GM04503 (cell line): ENCODE measurements at regions not wholly inside any gene's neighbourhood (a gene's known extent, or its start where the extent isn't known, plus 50 kb on each side); places are given as distances from the start of the nearest gene placed in this dataset.
A peak's percentile ranks its signal among the peaks of the same experiment; 100 is the strongest.

Experiments used
- DNase-seq: peaks from one replicate; pipeline ENCODE4 v3.0.0-alpha.2; 2012; ENCODE audit warnings: low read depth

DNA sequence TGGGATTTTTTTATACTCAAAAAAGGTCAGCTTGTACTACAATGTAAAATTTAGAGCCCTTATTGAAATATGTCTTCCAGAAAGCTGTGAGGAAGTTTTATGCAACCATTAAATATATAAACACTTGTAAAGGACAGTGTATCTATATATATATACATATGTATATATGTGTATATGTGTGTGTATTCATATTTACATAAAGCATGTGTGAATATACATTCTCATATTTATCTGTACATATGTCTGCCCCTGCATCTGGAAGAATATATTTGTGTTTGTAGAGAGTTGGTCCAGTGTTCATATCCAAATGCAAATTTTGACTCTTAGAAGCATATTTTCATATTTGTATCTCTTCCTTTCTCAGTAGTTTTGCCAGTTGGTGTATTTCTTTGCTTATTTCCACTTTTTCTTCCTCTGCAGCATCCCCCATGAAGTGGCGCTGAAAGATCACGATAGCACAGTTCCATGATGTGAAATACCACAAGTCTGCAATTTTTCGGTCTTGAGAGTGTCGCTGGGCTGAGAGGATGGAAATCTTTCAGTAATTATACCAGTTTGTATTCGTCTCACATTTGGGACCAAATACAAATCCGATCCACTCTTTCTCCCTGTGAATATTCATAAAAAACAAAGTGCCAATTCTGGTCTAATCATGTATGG lies 311.7 kb upstream of the DPH6 start:
- no peak for DNase-seq

DNA sequence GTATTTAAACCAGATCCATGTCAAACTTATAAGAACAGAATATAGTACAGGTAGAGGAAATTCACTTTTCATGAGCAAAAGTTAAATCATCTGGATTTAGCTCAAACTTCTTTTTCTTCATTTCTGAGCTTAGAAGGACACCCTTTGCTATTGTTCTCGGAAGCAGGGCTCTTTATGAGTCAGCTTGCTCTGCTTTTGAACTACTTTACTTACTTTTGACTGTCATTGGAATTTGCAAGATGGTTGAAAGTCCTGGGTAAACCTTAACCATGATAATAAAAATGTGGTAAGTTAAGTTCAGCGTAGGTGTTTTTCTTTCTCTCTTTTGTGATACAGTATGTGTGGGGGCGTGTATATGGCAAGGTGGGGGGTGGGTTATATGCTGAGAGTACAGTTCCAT lies 312.7 kb upstream of the DPH6 start:
- DNase-seq, result no peak

DNA sequence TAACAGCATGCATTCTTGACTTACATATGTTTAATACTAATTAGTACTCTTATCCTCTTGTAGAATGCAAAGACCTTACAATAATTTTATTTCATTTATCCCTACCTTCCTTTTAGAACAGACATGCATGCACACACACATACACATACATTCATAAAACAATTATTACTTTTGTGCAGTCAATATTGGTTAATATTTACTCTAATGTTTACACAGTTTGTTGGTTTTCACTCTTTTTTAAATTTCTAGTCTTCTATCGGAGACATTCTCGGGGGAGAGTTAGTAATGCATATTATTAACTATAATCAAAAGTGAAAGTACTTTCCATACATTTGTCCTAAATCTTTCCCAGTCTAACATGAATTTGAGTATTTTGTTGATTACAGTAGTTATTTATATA lies 317.7 kb upstream of the DPH6 start:
- no peak for DNase-seq

DNA sequence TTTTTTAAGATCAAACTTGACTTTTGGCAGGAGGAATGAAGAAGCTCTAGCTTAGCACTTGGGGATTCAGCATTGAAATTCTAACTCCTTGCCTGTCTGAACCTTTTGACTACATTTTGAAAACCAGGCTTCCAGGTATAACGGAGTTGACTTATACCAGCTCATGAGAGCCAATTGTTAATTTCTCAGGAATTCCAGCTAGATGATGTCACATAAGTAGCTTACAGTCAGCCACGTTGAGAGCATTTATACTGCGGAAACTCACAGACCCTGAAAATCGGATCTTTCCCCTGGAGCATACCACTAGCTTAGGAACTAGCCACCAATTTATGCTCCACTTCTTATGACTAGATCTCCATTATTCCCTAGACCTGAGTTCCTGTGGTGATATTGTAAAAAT lies 321.4 kb upstream of the DPH6 start:
- no peak for DNase-seq

DNA sequence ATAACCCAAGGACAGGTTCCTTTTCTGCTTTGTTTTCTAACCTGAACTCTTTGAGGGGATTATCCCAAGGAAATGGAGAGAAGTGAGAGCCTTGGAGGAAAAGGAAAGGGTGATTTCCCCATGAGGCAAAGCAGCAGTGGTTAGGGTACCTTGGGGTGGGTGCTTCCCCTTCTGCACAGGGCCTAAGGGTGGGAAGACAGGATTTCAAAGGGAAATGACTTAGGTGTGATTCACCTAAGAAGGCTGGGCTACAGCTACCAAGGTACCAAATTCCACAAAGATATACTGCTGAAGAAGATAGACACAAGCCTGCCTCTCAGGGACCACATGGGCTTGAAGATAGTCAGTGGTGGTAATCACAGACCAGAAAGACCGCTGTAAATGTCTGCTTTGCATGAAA lies 325.3 kb upstream of the DPH6 start:
- DNase-seq, result no peak

DNA sequence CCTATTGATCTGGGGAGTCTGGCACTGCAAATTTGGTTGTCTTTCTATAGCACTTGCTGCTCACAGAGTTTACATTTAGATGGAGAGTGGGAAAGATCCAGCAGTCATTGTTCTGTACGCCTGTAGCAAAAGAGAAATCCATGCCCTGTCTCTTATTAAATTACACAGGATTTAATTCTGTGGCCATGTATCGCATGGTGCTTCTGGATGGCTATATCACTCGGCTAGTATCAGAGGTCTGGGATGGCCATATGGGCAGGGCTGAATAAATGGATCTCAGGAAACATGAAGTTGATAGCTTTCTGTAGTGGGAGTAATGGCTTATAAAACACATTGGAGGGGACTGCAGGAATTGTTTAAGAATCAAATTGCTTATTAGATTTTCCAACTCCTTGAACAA lies 325.8 kb upstream of the DPH6 start:
- DNase-seq, result no peak

DNA sequence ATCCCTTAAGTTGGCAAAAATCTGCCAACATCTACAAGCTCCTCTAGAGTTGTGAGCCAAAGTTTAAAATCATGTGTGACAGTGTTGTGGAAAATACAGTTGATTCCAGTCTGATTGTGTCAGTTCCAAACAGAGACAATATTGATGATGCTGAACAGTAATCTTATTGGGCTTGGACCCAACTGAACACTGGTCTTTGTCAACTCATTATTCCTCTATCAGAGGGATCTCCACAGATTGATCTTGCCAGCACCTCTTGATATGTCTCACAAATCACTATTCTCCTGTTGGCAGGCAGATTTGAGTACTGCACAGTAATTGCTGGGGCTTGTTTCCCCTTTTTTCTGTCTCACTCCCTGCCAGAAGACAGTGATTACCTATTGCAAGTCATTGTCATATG lies 326.6 kb upstream of the DPH6 start:
- DNase-seq, result no peak

DNA sequence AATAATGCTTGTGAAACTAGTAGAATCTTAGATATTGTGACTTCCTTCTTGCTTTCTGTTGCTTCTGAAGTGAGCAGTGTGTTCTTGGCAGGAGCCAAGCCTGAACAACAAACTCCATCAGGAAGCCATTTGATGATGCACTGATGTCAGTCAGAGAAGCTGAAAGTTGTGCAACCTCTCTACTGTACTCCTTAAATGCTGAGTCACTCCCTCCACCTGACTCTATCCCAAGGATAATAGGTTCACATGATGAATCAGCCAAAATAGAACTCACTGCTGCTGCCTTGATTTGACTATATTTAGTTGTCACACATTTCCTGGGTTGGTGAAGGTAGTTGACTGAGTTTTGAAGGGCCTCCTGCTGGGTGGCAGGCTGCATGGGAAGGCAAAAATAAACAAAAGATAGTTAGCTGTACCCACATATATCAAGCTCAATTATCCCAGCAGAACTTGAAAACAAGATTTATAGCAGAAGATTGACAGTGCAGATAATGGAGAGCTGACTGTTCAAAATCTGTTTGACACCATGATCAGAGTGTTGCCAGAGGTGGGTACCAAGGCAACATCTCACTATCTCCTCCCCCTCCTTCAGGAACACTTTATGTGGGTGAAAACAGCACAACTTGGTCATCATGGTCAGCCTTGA lies 328.4 kb upstream of the DPH6 start:
- DNase-seq, result peak; percentile 45

DNA sequence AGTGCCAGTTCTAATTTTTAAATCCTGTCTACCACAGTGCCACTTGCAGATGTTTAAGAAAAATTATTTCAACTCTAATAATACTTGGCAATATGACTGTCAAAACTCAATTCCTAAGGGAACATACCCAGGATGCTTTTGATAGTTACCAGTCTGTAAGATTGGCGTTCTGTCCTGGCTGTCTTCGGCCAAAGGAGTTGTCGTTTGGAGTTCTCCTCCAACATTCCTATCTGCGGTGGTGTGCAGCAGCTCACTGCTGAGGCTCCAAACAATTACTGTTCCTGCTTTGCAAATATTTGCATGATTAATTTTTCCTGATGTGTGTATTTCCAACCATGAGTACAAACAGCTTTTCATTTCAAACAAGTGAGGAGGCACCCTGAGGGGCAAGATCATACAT lies 330.8 kb upstream of the DPH6 start:
- no peak for DNase-seq

DNA sequence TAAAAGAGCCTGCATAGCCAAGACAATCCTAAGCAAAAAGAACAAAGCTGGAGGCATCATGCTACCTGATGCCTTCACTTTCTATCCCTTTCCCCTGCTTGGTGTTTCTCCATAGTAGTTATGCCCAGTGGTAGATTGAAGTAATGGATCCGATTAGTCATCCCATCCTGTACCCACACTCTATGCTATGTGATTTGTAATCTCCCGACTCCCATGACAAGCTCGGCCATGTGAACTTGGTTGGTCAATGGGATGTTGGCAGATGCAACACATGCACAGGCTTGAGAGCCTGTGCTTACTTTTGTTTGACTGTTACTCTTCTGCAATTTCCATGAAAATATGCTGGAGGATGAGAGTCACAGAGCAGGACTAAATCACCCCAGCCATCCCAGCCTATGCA lies 334.9 kb upstream of the DPH6 start:
- no peak for DNase-seq

DNA sequence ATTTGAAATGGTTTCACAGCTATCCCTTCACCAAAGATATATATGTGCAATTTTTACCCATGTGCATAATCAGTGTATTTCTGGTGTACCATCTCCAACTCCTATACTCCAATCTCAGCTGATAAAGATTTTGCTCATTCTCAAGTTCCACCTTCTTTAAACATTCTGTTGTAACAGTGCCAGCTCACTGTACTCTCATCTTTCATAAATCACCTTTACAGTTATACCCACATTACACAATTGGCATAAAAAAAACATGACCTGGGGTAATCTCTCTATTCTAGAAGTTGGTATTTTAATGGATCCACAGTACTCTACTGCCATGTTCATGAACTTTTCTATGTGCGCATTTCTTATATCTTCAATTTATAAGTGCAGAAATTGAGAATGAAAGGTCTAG lies 339.9 kb upstream of the DPH6 start:
- DNase-seq, result no peak

DNA sequence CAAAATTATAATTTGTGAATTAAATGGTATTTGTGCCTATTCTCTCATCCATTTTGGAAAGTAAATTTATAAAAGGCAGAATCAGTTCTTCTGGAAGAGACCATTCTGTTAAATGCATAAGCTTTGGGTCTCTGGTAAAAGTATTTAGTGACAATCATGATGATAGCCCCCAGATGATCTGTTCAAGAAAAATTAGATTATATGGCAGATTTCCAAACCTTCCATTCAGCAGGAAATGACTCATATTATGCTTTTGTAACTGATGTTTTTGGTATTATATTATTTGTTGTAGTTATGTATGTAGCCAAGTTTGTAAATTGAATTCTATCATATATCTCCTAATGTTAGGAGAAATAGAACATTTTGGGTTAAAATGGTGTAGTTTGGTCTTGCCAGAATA lies 340.8 kb upstream of the DPH6 start:
- no peak for DNase-seq

DNA sequence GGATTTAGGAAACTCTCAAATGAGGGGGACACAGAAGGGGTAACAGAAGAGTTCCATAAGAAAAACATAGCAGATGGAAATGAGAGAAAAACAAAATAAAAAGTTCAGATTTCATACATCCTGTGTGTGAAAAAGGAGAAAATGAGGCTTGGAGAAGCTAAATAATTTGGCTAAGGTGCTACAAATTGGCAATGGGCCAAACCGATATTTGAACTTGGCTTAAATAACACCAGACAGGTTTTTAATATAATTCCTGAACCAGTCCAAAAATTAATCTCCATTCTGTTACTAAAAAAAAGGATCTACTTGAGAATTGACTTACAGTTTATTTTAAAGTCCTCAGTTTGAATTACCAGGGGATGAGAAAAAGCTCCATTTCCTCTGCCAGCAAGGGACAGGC lies 342.9 kb upstream of the DPH6 start:
- no peak for DNase-seq

DNA sequence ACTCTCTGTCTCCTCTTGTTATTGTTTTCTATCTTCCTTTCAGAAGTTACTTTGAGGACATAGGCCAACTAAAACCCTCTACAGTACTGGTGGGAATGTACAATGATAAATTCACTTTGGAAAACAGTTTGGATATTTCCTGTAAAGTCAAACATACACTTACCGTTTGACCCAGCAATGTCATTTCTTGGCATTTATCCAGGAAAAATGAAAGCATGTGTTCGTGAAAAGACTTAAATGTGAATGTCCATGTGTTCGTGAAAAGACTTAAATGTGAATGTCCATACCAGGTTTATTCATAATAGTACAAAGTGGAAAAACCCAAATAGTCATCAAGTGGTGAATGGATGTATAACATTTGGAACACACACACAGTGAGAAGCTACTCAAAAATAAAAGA lies 361.5 kb upstream of the DPH6 start:
- DNase-seq, result no peak

DNA sequence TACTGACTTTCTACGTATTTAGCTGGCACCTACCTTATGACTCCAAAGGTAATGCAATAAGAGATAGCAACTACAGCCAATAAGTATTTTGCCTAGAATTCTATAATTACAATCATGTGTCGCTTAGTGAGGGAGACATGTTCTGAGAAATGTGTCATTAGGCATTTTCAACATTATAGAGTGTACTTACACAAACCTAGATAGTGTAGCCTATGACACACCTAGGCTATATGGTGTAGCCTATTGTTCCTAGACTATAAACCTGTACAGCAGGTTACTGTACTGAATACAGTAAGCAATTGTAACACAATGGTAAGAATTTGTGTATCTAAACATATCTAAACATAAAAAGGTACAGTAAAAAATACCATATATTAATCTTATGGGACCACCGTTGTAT lies 363.4 kb upstream of the DPH6 start:
- no peak for DNase-seq

DNA sequence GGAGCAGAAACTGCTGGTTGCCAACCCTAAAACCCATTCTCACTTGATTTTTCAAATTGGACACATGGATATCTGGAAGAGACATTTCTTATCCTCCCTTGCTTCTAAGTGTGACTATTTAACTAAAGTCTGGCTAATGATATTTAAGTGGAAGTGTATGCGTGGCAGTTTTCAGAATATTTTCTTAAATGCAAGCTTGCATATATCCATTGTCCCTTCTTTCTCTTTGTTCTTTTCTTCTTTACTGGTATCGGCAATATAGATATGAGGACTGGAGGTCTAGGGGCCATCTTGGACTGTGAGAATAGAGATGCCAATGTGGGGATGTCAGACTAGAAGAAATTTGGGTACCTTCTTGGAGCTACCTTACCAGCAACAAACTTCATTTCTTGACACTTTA lies 364.3 kb upstream of the DPH6 start:
- DNase-seq, result no peak

DNA sequence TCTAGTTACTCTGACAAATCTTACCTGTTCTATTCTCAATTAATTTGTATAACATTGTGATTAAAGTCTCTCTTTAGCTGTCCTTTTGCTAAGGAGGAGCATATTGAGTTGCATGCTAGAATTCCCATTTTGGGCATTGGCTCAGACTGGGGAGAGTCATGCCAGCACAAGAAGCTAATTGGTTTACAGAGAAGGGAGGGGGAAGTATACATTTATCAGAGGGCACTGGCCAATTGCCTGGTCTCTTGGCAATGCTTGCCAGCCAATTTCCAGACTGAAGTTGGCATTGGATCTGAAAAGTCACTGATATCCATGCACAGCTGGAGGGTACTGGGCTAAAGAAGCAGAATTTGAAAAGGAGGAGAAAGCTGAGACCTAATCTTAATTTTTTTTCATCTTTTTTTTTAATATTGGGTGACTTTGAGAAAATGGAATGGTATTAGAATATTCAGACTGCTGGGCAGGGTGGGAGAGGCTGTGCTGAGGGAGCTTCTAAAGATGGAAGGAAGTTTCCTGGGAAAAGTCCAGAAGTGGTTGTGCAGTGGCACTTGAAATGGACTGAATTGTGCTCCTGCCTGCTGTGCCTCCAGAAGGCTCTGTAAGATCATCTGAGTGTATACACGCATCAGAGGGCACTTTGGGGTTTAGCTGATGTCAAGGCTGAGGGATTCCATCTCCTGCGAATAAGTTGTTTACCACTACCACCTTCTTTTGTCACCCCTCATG lies 365.2 kb upstream of the DPH6 start:
- no peak for DNase-seq

DNA sequence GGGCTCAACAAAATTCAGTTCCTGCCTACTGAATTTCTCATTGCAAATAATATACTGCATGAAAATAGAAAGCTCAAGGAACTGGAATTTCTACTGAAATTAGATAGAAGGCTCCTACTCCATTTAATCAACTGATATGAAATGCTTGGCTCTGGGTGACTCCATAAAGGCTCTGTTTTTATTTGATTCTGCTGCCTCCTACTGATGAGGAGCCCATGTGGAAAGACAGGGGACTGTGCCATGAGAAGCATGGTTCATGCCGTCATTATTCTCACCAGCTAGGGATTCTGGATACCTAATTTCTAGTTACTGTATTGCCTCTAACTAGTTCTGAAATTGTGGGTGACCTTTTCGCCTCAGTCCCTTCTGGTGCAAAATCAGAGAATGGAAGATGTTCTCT lies 366.2 kb upstream of the DPH6 start:
- DNase-seq, result no peak

DNA sequence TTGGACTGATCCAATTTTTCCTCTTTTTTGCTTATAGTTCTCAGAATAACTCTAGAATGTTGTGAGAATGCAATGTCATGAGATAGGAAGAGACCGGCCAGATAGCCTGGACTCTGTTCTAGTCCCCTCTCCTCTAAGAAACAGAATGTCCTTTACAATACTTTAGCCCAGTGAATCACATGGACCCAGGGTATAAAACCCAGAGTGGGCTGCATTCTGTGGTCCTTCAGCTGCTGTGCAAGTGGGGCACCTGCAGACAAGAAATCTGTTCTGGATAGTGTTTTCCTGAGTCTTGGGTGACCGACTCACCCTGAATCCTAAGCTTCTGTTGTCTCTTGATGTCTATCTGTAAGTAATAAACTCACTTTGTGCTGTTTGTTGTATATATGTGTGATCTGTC lies 368.6 kb upstream of the DPH6 start:
- no peak for DNase-seq

DNA sequence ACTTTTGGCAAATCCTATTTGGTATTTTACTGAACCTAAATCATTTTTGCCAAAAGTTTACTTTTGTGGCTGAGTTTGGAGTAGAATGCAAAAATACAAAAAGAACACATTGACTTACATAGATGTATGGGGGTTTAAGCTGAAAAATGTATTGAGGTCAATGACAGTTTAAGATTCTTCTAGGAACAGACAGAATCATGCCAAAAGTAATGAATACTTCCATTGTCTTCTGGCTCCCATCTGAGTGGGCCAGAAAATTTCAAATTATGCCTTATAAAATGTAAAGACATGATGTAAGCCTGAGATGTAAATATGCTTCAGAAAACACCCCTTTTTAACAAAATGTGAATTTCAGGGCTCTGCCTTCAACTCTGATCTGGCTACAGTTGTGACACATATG lies 375.1 kb upstream of the DPH6 start:
- DNase-seq, result no peak

DNA sequence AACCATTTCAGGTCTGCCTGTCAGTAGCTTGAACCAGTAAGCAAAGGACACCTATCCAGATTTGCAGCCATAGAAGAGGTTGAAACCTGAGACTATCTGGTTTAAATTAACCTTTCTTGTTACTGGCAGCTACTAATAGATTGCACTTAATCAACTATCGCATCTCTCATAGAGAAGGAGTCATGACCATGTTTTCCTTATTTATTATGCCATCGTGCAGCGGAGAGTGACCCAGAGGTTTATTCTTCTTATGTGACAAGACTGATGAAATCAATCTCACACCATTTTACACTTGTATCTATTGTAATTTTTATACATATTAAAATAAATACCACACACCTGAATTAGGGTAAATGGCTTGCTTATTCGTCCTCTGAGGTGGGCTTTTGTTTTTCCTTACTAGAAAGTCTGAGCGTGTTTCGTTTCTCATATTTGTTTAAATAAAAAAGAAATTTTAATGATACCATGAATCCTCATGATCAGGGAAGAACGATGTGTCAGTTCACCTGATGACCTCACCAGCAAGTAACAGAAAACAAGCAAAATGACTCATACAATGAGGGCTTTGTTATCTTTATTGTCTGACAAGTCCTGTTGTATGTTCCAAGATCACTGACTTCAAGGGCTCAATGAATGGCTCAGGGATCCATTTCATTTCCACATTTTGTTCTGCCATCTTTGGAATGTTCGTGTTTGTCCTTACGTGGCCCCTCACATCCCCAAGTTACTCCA lies 379.5 kb upstream of the DPH6 start:
- DNase-seq, result no peak

DNA sequence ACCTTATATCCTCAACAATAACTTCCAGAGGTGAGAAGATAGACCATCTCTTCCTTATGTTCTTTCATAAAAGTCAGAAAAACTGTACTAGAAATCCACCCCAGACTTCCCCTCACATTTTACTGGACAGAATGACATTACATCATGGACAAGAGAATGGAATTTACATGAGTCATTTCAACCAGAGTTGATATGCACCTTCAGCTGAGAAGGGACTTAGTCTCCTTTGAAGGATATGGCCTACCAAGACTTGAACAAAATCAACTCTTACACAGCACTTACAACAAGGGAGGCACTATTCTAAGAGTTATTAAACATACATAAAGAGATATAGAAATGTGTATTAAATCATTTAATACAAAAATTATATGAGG lies 380.0 kb upstream of the DPH6 start:
- DNase-seq, result no peak

DNA sequence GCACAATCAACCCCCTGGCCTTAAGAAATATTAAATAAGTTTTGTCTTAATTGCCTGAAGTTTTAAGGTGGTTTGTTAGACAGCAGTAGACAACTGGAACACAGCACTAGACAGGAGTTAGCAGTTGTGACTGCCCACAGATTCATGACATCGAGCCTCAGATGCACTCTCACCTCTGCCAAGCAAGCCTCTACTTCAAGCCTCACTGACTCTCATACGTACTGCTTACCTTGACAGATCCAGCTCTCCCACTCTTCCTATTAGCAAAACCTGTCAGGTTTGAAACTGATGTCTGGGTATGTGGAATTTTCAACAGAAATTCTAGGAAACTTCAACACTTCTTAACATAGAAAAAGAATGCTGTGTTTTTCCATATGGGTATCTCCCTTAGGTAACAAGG lies 382.9 kb upstream of the DPH6 start:
- DNase-seq, result no peak
